HTR-8/SVneo (cell line): ENCODE measurements at regions not wholly inside any gene's neighbourhood (a gene's known extent, or its start where the extent isn't known, plus 50 kb on each side); places are given as distances from the start of the nearest gene placed in this dataset.
A peak's percentile ranks its signal among the peaks of the same experiment; 100 is the strongest.
"Not testable (repeated sequence)": the region's sequence is repeated elsewhere in the genome, so short reads cannot be mapped to it uniquely, and the experiment has no call there.

ENCODE experiments used
- DNase-seq: peaks from one replicate; pipeline ENCODE4 v3.0.0; 2011; ENCODE audit warnings: low spot score, mixed read lengths; ENCODE audit not compliant: insufficient read length
- FAIRE-seq: peaks from 2 replicates; lab custom pipeline; 2011; peaks lifted over from hg19 to GRCh38; lab: Jason Lieb, UNC

GRCh38 chr11:13128354-13128753 is 119.2 kb downstream of the RASSF10 start:
- no peak for FAIRE-seq
- DNase-seq, result no peak

GRCh38 chr11:13134066-13134465 is 125.0 kb downstream of the RASSF10 start:
- DNase-seq (no peak), FAIRE-seq (no peak)

DNA sequence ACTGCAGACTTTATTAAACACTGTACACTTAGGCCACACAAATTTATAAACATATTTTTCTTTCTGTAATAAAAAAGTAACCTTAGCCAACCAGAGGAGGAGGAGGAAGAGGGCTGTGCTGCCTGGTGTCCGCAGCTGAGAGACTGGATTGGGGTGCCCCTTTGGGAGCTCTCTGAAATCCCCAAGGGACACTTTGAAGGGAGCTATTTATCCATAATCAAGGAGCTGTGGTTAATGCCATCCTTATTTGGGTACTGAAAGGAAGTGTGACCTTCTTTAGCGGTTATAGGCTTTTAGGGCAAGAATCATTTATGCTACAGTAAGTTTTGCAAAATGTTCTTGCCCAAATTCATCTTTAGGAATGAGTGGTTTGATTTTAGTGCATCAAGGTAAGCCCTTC is 125.8 kb downstream of the RASSF10 start:
- FAIRE-seq (no peak), DNase-seq (no peak)

- DNase-seq (peak; percentile 59), FAIRE-seq (no peak)
Observed at GRCh38 chr11:13135385-13136271, 126.5 kb downstream of the RASSF10 start.

GRCh38 chr11:13136272-13136596 is 127.1 kb downstream of the RASSF10 start:
- no peak for FAIRE-seq
- no peak for DNase-seq

DNA sequence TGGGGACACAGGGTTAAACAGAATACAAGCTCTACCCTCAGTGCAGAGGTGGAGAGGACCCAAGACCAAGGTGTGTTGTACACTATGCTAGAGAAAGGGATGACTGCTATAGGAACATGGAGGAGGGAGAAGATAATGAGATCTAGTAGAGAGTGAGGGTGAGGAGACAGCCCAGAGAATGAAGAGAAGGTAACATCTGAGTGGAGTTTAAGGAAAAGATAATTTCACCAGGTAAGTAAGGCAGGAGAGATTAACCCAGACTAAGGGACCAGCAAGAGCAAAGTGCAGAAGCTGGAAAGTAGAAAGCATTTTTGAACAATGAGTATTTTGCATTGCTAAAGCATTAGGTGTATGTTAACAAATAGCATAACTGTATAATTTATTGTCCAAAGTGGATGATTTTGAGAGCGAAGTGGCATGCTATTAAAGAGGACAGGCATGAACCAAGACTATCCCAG is 128.8 kb downstream of the RASSF10 start:
- DNase-seq (no peak), FAIRE-seq (no peak)

- FAIRE-seq, DNase-seq: not testable (repeated sequence)
Observed at GRCh38 chr11:13139085-13139484, 130.0 kb downstream of the RASSF10 start.

DNA sequence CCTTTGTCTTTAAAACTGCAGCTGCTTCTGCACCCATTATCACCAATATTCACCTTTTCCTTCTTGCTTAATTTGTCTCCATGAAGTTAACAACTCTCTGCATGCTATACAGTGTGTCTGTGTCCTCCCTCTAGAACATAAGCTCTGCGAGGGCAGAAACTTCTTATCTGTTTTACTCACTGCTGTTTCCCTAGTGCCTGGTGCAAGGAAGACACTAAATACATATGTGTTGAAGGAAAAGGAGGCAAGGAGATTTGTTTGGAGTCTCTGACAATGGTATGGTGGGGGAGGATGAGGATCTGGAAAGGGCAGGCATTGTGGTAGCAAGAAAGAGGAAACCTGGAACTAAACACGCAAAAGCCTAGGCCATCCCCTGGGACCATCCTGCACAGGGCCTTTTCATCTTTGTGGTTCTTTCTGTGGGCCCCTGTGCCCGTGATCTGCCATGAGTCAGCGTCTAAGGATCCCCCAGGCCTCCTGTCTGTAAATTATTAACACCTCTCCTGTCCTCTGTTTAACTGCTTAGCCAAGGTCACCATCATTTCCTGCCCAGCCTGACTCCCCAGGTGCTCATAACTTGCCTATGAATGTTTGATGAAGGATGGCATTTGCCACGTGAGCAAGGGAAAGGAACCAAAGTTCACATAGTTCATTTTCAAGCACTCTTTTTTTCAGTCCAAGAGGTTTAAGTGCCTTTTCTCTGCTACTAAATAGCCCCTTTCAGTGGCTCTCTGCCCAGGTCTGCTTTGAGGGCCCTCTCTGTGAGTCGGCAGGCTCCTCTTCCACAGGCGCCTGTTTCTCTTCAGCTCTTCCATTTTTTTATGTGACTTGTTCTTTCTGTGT is 131.1 kb downstream of the RASSF10 start:
- DNase-seq (no peak), FAIRE-seq (no peak)

GRCh38 chr11:13140873-13141655 is 131.9 kb downstream of the RASSF10 start:
- no peak for FAIRE-seq
- DNase-seq, result no peak

GRCh38 chr11:13141731-13142709 is 132.9 kb downstream of the RASSF10 start:
- no peak for DNase-seq
- no peak for FAIRE-seq

DNA sequence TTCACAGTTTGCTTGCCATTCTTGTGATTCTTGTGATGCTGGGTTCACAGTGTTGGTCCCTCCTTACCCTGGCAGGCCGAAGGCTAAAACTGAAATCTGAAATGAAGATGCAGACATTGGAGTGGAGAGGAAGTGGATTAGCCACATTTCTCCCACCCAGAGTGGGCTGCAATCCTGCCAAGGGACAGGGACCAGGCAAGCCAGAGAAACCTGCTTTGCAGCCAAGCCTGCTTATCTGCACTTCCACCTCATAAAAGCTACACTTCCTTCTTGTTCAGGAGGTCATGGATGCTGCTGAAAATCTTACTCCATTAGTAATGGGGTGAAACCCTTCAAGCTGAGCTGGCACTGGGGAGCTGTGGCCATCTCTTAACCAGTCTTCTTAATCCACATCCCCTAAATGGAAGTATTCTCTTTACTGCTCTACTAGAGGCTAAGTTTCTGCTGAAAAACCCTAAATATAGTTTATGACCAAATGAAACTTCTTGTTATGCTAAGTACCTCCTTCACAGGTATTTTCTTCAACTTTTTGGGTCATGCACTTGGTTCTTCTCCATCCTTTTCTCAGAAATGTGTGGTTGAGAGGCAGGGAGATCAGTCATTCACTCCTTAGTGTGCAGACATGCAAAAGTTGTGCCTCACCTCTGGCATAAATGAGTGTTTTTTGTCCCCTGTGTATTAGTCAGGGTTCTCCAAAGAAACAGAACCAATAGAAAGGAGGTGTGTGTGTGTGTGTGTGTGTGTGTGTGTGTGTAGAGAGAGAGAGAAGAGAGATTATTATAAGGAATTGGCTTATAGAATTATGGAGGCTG is 133.9 kb upstream of the BMAL1 start:
- DNase-seq, result no peak
- no peak for FAIRE-seq

DNA sequence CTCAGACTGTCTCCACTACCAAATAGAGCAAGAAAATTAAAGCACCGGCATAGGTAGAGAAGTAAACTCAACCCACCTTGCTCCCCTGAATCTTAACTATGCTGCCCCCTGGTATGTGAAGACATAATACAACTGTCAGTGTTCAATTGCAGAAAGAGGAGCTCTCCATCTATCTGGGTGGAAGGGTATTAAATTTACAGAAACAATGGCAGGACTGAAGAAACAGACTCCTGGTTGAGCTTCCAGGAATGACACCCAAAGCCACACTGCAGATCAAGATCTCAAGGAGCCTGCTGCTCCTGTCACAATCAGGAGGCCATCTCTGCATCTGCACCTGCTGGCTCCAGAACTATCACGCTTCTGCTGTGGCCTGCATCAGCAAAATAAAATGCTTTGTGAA is 132.1 kb upstream of the BMAL1 start:
- FAIRE-seq, result no peak

GRCh38 chr11:13149991-13150390 is 127.6 kb upstream of the BMAL1 start:
- FAIRE-seq, result no peak
- no peak for DNase-seq

More for the DNA sequence above, 132.1 kb upstream of the BMAL1 start:
- DNase-seq, result no peak

DNA sequence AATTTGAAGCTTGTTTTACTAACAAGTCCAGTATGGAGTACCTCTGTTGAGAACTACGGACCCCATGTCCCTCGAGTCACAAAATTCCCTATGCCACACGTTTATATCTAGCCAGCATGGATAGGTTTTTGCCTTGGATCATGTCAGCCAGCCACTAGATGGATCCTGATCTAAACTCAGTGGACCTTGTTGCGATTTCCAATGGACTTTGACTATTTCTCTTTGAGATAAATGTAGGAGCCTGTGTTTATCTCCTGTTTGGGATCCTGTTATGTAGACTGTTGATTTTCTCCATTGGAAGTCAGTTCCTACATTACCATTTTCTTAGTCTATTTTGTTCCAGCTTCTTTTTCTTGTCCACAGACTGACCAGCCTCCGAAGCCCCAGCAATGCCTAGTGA is 127.1 kb upstream of the BMAL1 start:
- FAIRE-seq, result no peak
- no peak for DNase-seq

DNA sequence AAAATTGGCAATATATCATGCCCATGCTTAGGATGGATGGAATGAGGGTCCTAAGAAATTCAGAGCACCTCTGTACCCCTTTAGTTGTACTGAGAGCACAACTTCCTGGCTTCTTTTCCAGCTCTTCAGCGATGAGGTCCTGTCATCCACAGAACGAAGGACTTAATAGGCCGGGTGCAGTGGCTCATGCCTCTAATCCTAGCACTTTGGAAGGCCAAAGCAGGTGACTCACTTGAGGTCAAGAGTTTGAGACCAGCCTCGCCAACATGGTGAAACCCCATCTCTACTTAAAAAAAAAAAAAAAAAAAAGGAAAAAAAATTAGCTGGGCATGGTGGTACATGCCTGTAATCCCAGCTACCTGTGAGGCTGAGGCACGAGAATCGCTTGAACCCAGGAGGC is 125.3 kb upstream of the BMAL1 start:
- no peak for FAIRE-seq

DNA sequence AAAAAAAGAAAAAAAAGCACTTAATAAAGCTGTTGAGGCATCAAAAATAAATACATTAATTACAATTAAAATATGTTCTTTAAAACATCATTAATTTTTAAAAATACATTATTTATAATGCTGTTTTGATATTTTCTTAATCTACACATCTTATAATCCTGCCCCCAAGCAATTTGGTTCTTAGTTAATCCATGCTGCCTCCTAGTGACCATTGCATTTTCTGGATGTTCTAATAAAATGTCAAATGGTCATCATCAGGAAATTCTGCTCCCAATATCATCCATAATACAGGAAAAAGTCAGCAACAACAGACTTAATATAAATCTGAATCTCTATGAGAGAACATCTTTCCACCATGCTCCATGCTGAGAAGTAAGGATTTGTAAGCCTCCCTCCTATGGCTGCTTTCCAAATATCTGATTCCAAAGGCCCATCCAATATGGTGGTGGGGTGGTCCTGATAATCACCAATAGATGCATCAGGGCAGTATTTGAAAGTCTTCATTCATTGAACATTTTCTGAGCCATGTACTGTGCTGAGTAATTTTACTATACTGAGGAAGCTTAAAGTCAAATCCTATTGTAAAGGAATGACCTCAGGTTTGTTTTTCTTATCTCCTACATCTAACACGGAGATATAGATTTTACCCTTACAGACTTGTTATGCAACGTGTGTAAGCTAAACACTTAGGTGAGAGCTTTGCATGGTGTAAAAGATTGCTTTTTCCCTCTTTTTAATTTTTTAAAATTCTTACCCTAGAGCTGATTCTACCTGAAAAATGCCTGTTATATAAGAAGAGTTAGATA is 124.7 kb upstream of the BMAL1 start:
- FAIRE-seq, result no peak

More for the DNA sequence above, 125.3 kb upstream of the BMAL1 start:
- DNase-seq, result no peak

GRCh38 chr11:13154374-13154773 is 123.2 kb upstream of the BMAL1 start:
- DNase-seq, FAIRE-seq: not testable (repeated sequence)

More for the DNA sequence above, 124.7 kb upstream of the BMAL1 start:
- DNase-seq, result peak; percentile 30

DNA sequence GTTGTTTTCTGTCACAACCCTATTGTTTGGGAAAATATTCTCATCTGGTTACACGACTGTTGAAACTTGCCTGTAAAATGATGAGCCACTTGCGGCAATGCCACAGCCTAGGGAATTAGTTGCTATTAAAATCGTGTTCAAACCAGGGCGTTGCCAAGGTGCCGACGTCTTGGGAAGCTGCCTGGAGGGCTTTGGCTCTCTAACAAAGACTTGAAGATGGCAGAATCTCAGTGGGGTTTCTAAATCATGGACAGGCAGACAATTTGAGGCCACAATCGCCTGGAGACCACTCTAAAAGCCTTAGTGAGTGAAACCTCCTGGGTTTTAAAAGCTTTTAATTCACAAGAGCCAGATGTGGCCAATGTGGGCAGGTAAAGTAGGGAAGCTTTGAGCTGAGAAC is 117.2 kb upstream of the BMAL1 start:
- FAIRE-seq (no peak), DNase-seq (no peak)
